GM12892 (cell line): ENCODE measurements at regions not wholly inside any gene's neighbourhood (a gene's known extent, or its start where the extent isn't known, plus 50 kb on each side); places are given as distances from the start of the nearest gene placed in this dataset.

ENCODE experiments used
- POLR2A ChIP-seq: IDR thresholded peaks from 2 replicates; pipeline ENCODE4 v1.6.1; 2011; ENCODE audit warnings: low read depth, low read length, control low read depth
- POLR2AphosphoS5 ChIP-seq: IDR thresholded peaks from 2 replicates; pipeline ENCODE4 v1.6.1; 2011; ENCODE audit warnings: low read depth, low read length, control low read depth

DNA sequence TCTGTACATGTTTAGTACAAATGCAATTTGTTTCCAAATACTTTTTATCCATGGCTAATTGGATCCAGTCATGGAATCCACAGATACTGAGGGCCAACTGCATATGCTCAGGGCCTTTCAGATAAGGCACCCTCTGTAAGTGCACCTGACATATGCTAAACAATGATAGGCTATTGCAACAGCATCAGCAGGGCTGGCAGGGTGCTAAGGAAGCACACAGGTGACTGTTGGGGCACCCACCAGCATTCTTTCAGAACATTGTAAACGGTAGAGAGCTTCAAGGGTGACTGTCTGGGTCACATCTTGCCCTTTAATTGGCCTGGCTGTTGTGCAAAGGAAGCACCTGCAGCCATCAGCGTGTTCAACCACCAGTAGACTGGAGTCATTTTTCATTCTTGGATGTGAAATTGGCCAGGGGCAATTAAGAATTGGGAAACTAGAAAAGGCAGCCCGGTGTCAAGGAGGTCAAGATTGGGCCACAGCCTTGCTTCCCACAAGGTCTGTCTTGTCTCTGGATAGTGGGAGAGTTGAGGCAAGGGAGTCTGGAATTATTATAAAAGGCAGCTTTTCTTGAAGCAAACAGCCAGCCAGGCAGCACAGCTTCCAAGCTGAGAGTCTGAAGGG, 129.3 kb upstream of the RAI14 start:
- TF ChIP-seq POLR2A (no peak), POLR2AphosphoS5 (no peak)
